HCT116 (cell line): ENCODE measurements at regions not wholly inside any gene's neighbourhood (a gene's known extent, or its start where the extent isn't known, plus 50 kb on each side); places are given as distances from the start of the nearest gene placed in this dataset.
A peak's percentile ranks its signal among the peaks of the same experiment; 100 is the strongest.

Source experiments
- ATAC-seq: fragments of 200-7000 bp; cut with Tn5 transposase; 2 replicates; pipeline ENCODE4 v1.9.1; 2020; ENCODE audit warnings: mild to moderate bottlenecking, moderate library complexity
- BruUV-seq: library from RNA; stranded (reverse); fragments of 400-500 nt; replicated peaks from 2 replicates; lab custom pipeline; 2021; lab: Mats Ljungman, UMichigan
- CTCF ChIA-PET: fragments of 300-600 bp; sonication (Branson Sonifier 250); formaldehyde crosslinking; loops from one replicate; lab custom pipeline; 2021; ENCODE audit warnings: antibody characterized with exemption; lab: Charles Lee
- POLR2A ChIA-PET: fragments of 300-600, 350-600 bp; sonication (Branson Sonifier 250); formaldehyde crosslinking; loops from one replicate; lab custom pipeline; 2021; ENCODE audit warnings: antibody characterized with exemption; lab: Charles Lee
- RAD21 ChIA-PET, 2 experiments: fragments of 300-600 bp; sonication (Branson Sonifier 250); formaldehyde crosslinking; loops; one replicate each; lab custom pipeline; 2023; ENCODE audit warnings: low total read pairs in 2 of 2; ENCODE audit not compliant: uncharacterized antibody in 2 of 2, unreplicated experiment in 2 of 2, low non-redundant PET in 1 of 2; lab: Charles Lee
- DNase-seq: peaks from one replicate; pipeline ENCODE4 v3.0.0-alpha.2; 2010; ENCODE audit warnings: low read depth, low spot score
- H2AFZ ChIP-seq: fragments of 200-600 bp; shearing (Covaris generic), sonication (generic); 2 replicates; pipeline ENCODE4 v1.6.1; 2017; ENCODE audit warnings: low read depth, mixed run types, mixed read lengths, antibody characterized with exemption, low read length; ENCODE audit not compliant: poor library complexity, severe bottlenecking
- H3K27ac ChIP-seq: 2 replicates; pipeline ENCODE4 v1.5.1; 2012; ENCODE audit warnings: low read depth, low read length
- H3K27me3 ChIP-seq: fragments of 200-600 bp; sonication (generic); 2 replicates; pipeline ENCODE4 v1.6.1; 2016; ENCODE audit warnings: mixed run types, low read length, mixed read lengths; ENCODE audit not compliant: insufficient read depth
- H3K36me3 ChIP-seq, 2 experiments: fragments of 200-500 bp in 1 of 2; fragments of 200-600 bp in 1 of 2; sonication (Bioruptor generic) in 1 of 2; sonication (generic) in 1 of 2; 2 replicates each; pipeline versions ENCODE4 v1.5.1 to v1.6.1; 2014 to 2016; ENCODE audit warnings: low read length in 2 of 2, inconsistent platforms in 1 of 2, mixed read lengths in 1 of 2, mixed run types in 1 of 2; ENCODE audit not compliant: insufficient read depth in 2 of 2, control insufficient read depth in 1 of 2
- H3K4me1 ChIP-seq, 2 experiments: fragments of 200-600 bp in 1 of 2; sonication (generic) in 1 of 2; 2 replicates each; pipeline versions ENCODE4 v1.5.1 to v1.6.1; 2012 to 2017; ENCODE audit warnings: low read length in 2 of 2, inconsistent platforms in 1 of 2, mild to moderate bottlenecking in 1 of 2, mixed read lengths in 1 of 2, mixed run types in 1 of 2, moderate library complexity in 1 of 2; ENCODE audit not compliant: insufficient read depth in 2 of 2, control insufficient read depth in 1 of 2
- H3K4me2 ChIP-seq: fragments of 200-600 bp; sonication (generic); 2 replicates; pipeline ENCODE4 v1.6.1; 2017; ENCODE audit warnings: mixed run types, low read length, mixed read lengths
- H3K4me3 ChIP-seq, 2 experiments: fragments of 200-600 bp in 1 of 2; sonication (generic) in 1 of 2; replicated peaks in 1 of 2; 2 replicates each; pipeline ENCODE4 v1.5.1; 2011 to 2016; ENCODE audit warnings: low read length in 2 of 2, control low read depth in 1 of 2, low read depth in 1 of 2, mild to moderate bottlenecking in 1 of 2, mixed read lengths in 1 of 2, mixed run types in 1 of 2
- H3K79me2 ChIP-seq: fragments of 200-600 bp; sonication (generic); 2 replicates; pipeline ENCODE4 v1.6.1; 2017; ENCODE audit warnings: mild to moderate bottlenecking, mixed run types, low read length, moderate library complexity, mixed read lengths; ENCODE audit not compliant: insufficient read depth
- H3K9ac ChIP-seq: fragments of 200-600 bp; sonication (generic); 2 replicates; pipeline ENCODE4 v1.6.1; 2016; ENCODE audit warnings: low read length, mixed read lengths
- H3K9me2 ChIP-seq: fragments of 200-600 bp; sonication (generic), shearing (Covaris generic); 2 replicates; pipeline ENCODE4 v1.6.1; 2017; ENCODE audit warnings: mixed run types, mild to moderate bottlenecking, moderate library complexity; ENCODE audit not compliant: insufficient read depth
- H3K9me3 ChIP-seq, 2 experiments: fragments of 200-500 bp in 1 of 2; fragments of 200-600 bp in 1 of 2; sonication (Bioruptor generic) in 1 of 2; sonication (generic) in 1 of 2; 2 replicates each; pipeline ENCODE4 v1.6.1; 2014 to 2017; ENCODE audit warnings: low read length in 2 of 2, mixed read lengths in 2 of 2, inconsistent platforms in 1 of 2, low read depth in 1 of 2, mild to moderate bottlenecking in 1 of 2, mixed run types in 1 of 2, moderate library complexity in 1 of 2; ENCODE audit not compliant: control insufficient read depth in 1 of 2, insufficient read depth in 1 of 2
- H4K20me1 ChIP-seq: fragments of 200-600 bp; sonication (generic), shearing (Covaris generic); 2 replicates; pipeline ENCODE4 v1.6.1; 2017; ENCODE audit warnings: mixed run types, mild to moderate bottlenecking, moderate library complexity; ENCODE audit not compliant: insufficient read depth
- ELF1 ChIP-seq: IDR thresholded peaks from 2 replicates; pipeline ENCODE4 v1.6.1; 2012; ENCODE audit warnings: low read depth, borderline replicate concordance
- EZH2 ChIP-seq: fragments of 200-600 bp; sonication (generic); IDR thresholded peaks from 2 replicates; pipeline ENCODE4 v1.6.1; 2017; ENCODE audit warnings: antibody characterized with exemption, mixed run types
- JUND ChIP-seq: IDR thresholded peaks from 2 replicates; pipeline ENCODE4 v1.6.1; 2012
- MAX ChIP-seq: IDR thresholded peaks from 2 replicates; pipeline ENCODE4 v1.6.1; 2012
- POLR2A ChIP-seq: IDR thresholded peaks from 2 replicates; pipeline ENCODE4 v1.7.0; 2011; ENCODE audit warnings: borderline replicate concordance; ENCODE audit not compliant: insufficient read depth, insufficient read length; ENCODE audit errors: extremely low read depth
- RAD21 ChIP-seq: IDR thresholded peaks from 2 replicates; pipeline ENCODE4 v1.6.1; 2012; ENCODE audit warnings: low read depth, mild to moderate bottlenecking
- SIN3A ChIP-seq: IDR thresholded peaks from 2 replicates; pipeline ENCODE4 v1.6.1; 2012; ENCODE audit warnings: low read depth
- SP1 ChIP-seq: IDR thresholded peaks from 2 replicates; pipeline ENCODE4 v1.6.1; 2012; ENCODE audit warnings: low read depth
- YY1 ChIP-seq: IDR thresholded peaks from 2 replicates; pipeline ENCODE4 v1.6.1; 2011; ENCODE audit warnings: low read length, low read depth, moderate library complexity, mild to moderate bottlenecking; ENCODE audit not compliant: insufficient replicate concordance; ENCODE audit errors: extremely low read depth
- ZBTB33 ChIP-seq: IDR thresholded peaks from 2 replicates; pipeline ENCODE4 v1.6.1; 2011; ENCODE audit warnings: mild to moderate bottlenecking, low read length, moderate library complexity; ENCODE audit not compliant: insufficient replicate concordance; ENCODE audit errors: extremely low read depth
- intact Hi-C: fragments of 100-400 bp; cut with micrococcal nuclease; formaldehyde crosslinking; loops from 2 replicates; pipeline ENCODE4 v1.10.0; 2022
- TF ChIP-seq, protein P1 (sequence below), 3 experiments: fragments of 200-600 bp in 1 of 3; sonication (generic) in 1 of 3; IDR thresholded peaks in 2 of 3; conservative IDR thresholded peaks in 1 of 3; 2 replicates each; pipeline ENCODE4 v1.5.1; 2012 to 2017; ENCODE audit warnings: low read depth in 2 of 3, low read length in 2 of 3, antibody characterized with exemption in 1 of 3, borderline replicate concordance in 1 of 3, control low read depth in 1 of 3, mild to moderate bottlenecking in 1 of 3, mixed read lengths in 1 of 3, mixed run types in 1 of 3, moderate library complexity in 1 of 3; ENCODE audit not compliant: insufficient read depth in 1 of 3

DNA sequence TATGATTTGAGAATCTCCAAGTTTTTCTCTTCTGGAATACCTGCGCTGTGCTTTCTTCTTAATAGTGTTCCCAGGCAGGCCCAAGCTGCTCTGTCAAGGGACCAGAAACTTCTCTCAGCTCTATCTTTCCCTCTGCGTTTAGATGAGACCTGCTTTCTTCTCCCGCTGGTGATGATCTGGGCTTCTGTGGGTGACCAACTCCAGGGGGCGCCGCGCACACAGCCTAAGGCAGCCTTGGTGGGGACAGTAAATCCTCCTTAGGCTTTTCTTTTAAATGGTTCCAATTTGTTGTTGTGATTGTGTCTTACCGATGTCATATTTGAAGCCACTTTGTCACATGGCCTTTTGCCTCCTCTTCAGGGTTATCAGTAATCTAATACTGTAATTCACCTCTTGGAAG lies 439.4 kb upstream of the KLF12 start:
- TF ChIP-seq RAD21 = peak; percentile 30; the same call in 1 of the 2 replicates
- no peak for TF ChIP-seq ELF1
- TF ChIP-seq, protein P1, sequence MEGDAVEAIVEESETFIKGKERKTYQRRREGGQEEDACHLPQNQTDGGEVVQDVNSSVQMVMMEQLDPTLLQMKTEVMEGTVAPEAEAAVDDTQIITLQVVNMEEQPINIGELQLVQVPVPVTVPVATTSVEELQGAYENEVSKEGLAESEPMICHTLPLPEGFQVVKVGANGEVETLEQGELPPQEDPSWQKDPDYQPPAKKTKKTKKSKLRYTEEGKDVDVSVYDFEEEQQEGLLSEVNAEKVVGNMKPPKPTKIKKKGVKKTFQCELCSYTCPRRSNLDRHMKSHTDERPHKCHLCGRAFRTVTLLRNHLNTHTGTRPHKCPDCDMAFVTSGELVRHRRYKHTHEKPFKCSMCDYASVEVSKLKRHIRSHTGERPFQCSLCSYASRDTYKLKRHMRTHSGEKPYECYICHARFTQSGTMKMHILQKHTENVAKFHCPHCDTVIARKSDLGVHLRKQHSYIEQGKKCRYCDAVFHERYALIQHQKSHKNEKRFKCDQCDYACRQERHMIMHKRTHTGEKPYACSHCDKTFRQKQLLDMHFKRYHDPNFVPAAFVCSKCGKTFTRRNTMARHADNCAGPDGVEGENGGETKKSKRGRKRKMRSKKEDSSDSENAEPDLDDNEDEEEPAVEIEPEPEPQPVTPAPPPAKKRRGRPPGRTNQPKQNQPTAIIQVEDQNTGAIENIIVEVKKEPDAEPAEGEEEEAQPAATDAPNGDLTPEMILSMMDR (IDR thresholded peaks at IDR 0.05 in 2 of 3, conservative IDR thresholded peaks at IDR 0.05 in 1 of 3; ENCODE audit: borderline replicate concordance in 1 of 3, insufficient read depth in 1 of 3, low read depth in 2 of 3, low read length in 2 of 3) = peak in 2 of 3 experiments; percentile 31 to 43; a peak in 4 of 6 replicates
- H3K4me3 ChIP-seq = no peak overlapping the region
- no peak overlapping the region for H3K4me2 ChIP-seq
- DNase-seq (no peak), ATAC-seq (no peak)
- no peak overlapping the region for H2AFZ ChIP-seq
- no peaks in the 10 kb centered on the region; the same call in 1 of the 2 replicates for H4K20me1 ChIP-seq
- no peaks in the 10 kb centered on the region for H3K4me1 ChIP-seq
- ChIA-PET POLR2A (no interaction called here), RAD21 (no interaction called here), CTCF (interaction anchor here (1.0 kb wide), 1 partner anchor 646 kb away, joined by 5 read pairs; no protein-coding TSS in a partner anchor)
- no peaks in the 10 kb centered on the region for H3K36me3 ChIP-seq
- no TSS peak for BruUV-seq
- H3K79me2 ChIP-seq = no peaks in the 10 kb centered on the region
- no peak overlapping the region for H3K27ac ChIP-seq
- H3K9ac ChIP-seq = no peak overlapping the region
- no peaks in the 10 kb centered on the region for H3K9me3 ChIP-seq
- H3K9me2 ChIP-seq = no peaks in the 10 kb centered on the region
- intact Hi-C loops = no loop called here
- H3K27me3 ChIP-seq = peaks cover 4% of the 10 kb centered on the region; the same call in 1 of the 2 replicates

- ChIA-PET RAD21 (no interaction called here), POLR2A (no interaction called here), CTCF (no interaction called here)
- no peaks in the 10 kb centered on the region for H3K4me1 ChIP-seq
- intact Hi-C loops = no loop called here
- H2AFZ ChIP-seq = no peak overlapping the region
- no peaks in the 10 kb centered on the region for H3K9me2 ChIP-seq
- no peaks in the 10 kb centered on the region for H3K79me2 ChIP-seq
- peaks cover 4% of the 10 kb centered on the region; the same call in 1 of the 2 replicates for H3K27me3 ChIP-seq
- no peak overlapping the region for H3K4me2 ChIP-seq
- H3K27ac ChIP-seq = no peak overlapping the region
- H3K36me3 ChIP-seq = no peaks in the 10 kb centered on the region
- TF ChIP-seq SP1 (no peak), EZH2 (no peak), JUND (no peak), SIN3A (no peak), ZBTB33 (no peak), MAX (no peak), YY1 (no peak), POLR2A (no peak)
- TF ChIP-seq, protein P1 (IDR thresholded peaks at IDR 0.05 in 2 of 3, conservative IDR thresholded peaks at IDR 0.05 in 1 of 3; ENCODE audit: borderline replicate concordance in 1 of 3, insufficient read depth in 1 of 3, low read depth in 2 of 3, low read length in 2 of 3) = no peak
- TF ChIP-seq, all 23 proteins: peak for 0
- Histone ChIP-seq H3K9me3 (no peaks in the 10 kb centered on the region), H4K20me1 (no peaks in the 10 kb centered on the region; the same call in 1 of the 2 replicates), H3K4me3 (no peak overlapping the region), H3K9ac (no peak overlapping the region)
- DNase-seq (no peak), ATAC-seq (no peak)
- BruUV-seq = no TSS peak
These were observed 437.6 kb upstream of the KLF12 start for GRCh38 chr13:74571811-74572210.
